ENCODE measurements at regions not wholly inside any gene's neighbourhood (a gene's known extent, or its start where the extent isn't known, plus 50 kb on each side); places are given as distances from the start of the nearest gene placed in this dataset.

DNA sequence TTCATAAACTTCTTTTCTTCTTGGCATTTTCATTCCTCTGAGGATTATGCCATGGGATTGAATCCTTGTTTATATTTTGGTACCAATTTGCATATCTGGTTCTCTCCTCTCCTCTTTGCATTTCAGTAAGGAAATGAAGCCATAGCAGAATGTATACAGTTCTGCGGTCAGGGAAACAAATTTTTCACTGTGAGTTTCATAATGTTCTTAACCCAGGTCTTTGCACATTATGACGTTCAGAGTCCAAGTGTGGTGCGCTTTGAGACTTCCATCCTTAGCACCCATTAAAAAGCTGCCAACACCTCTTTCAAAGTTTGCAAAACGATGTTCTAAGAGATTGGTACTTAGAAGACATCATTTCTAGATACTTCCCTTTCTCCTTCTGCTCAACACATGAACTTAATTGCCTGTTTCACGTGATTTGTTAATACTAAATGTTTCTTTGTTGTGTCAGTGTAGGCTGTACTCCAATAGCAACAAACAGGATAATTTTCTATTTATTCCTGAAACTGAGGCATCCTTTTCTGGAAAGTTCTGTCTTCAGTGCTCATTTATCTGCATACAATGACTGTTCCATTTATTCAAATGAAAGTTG, 953.1 kb upstream of the NR2F2 start:
- no peak for DNase-seq (ENCODE audit: low spot score)

DNA sequence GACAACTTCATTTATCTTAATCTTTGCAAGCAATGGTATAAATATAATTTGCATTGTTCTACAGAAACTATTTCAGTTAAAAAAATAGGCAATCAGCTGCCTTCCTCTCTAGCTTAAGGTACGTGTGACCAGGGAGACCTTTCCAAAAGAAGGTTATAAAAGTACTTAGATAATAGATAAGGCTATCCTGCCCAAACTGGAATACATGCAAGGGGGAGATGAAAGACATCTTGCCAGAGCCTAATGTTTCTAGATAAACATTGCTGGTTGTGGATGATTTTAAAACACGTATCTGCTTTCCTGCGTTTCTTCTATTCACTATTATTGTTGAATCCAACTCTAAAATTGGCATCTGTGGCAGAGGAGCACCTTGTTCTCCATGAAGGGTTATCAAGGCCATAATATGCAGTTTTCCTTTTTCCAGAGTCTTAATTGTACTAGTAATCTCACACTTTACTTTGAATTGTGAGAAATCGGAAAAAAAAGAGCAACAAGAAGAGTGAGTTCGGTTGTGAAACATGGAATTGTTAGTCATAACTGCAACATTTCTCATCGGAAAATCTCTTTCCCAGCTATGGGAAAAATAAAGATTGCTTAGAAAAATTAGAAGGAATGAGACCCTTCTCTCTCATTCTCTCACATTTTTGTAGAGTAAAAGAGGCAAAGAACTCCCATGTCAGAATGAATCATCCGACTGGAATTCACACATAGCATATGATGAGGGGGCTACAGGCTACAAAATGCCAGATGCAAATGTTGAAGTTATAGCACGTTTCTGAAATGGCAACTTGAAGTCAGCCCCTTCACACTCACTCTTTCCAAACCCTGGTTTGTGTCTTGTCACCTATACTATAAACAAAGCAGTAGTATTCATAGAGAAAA, 936.1 kb upstream of the NR2F2 start:
- no peak for DNase-seq (ENCODE audit: low spot score)

DNA sequence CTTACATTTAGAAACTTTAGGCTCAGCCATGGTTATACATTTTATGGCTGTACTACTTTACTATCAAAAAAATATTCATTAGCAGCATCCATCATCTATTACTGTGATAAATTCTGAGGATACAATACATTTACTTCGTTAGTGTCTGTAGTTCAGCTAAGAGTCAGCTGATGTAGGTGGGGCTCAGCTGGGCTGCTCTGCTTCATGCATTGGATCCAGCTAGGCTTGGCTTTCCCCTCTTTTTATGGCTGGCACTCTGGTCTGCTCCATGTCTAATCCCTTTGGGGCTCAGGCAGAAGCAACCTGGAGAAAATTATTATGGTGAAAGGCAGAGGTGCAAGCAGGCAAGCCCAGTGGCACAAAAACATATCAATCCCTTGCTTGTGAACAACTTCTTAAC, 930.1 kb upstream of the NR2F2 start:
- no peak for DNase-seq (ENCODE audit: low spot score)

DNA sequence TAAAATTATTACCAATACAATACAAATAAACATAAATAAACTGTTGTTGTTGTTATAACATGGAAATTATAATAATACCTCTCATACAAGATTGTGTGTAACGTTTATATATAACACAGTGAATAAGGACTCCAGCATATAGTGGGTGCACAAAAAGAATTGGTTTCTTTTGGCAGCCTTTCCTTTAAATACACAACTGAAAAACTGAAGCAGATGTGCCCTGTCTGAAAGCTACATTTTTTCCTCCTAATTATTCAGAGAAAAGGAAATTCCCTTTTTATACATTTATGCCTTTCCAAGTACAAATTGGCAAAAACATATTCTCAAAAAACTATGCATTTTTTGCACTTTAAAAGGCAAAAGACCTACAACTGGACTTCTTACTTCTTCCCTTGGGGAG, 928.9 kb upstream of the NR2F2 start:
- DNase-seq (ENCODE audit: low spot score), result no peak

DNA sequence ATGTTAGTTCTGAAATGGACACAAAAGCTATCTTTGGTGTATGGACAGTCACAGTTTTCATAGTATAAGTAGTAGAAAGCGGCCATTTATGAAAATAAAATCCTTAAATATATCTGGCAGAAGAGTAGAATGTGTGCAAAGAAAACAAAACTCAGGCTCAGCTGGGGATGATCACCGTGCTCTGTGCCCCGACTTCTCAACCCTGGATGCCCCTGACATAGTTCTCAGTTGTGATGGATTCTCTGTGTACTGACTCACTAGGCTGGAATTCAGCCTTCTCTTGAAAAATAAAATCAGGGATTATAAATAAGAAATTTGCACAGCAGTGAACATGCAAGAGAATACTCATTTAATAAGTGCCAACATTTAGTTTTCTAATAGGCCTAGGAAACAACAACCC, 925.1 kb upstream of the NR2F2 start:
- no peak for DNase-seq (ENCODE audit: low spot score)

DNA sequence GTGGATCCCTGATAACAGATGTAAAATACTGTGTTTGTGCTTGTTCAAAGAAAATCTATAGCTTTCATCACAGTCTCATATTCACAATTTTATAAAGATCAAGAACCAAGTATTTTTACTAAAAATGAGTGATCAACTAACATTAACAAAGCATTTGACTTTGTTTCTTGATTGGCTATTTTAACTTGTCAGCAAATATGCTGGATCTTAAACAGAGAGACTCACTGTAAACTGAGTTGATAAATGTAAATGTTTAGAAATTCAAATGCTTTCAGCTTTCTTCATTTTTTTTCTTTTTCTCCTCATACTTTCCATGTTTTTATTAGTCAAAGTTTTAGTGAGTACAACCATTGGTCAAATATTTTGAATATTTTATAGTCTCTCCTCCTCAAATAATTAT, 923.0 kb upstream of the NR2F2 start:
- DNase-seq (ENCODE audit: low spot score), result no peak

DNA sequence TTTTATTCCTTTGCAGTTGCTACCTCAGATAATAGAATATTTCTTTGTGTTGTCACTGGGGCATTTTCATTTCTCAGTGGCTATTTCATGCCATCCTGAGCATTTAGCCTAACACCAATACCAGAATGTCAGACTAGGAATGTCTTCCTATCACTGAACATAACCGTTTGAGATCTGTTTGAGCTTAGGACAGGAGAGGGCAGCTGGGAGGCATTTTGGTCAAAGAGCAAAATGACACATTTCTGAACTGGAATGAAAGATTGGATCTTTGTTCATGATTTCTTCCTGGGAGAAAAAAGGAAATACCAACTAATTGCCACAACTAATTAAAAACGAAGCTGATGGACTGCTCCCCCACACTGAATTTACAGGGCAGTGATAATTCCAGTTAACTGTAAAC, 921.3 kb upstream of the NR2F2 start:
- no peak for DNase-seq (ENCODE audit: low spot score)

DNA sequence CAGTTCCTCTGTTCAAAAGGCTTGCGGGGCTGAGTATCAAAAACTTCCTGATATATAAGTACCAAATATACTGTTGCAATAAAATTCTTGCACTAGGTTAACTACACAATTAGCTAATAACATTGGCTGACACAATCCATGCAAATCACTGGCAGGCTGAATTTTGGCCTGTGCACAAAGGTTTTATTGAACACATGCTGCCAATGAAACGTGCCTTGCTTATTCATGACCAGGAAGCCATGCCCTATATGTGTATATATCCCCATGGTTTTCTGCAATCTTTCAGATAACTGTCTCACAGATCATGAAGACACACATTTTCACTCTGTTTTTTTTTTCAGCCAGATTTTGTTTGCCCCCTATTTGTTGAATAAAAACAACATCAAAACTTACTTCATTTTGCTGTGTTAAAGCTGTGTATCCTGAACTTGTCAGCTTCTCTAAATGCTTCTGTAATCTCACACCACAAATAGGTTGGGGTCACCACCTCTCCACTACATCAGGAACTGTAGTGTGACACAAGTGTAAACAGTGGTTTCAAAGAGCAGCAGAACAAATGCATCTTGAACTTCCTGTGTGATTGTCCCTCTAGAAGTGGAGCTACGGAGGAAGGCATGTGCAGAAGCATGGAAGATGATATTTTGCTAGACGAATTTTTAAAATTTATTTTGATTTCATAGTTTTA, 920.7 kb upstream of the NR2F2 start:
- DNase-seq (ENCODE audit: low spot score), result no peak

DNA sequence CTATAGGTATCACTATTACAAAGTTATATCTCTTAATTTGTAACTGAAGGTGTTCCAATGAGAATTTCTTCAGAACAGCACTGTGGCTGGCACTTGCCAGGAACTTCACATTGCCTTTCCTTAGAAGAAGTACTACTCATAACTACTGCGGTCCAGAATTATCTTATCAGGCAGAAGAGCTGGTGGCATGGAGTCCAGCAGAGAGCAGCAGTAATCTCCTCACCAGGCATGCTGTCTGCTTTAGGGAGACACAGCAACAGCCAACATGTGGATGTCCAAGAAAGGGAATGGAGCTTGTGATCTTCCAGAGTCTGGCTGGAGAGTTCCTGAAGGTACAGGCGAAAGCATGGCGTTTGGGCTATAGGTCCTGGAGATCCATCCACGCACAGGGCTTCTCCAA, 919.7 kb upstream of the NR2F2 start:
- DNase-seq (ENCODE audit: low spot score), result no peak

DNA sequence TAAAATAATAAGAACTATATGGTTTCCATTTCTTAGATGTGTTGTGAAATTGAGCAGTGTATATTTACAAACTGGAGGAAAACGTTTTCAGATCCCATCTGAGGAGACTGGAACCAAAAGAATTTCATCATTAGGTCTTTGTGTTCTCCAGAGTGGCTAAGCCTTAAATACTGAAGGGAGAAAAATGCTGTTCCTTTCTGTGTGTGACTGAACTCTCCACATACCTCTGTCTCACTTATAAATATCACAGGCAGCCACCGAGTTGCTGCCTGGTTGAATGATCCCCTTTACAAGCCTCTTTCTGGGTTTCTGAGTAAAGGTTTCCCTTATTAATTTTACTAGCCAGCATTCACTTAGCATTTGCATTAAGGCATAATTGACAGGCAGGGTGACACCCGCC, 913.9 kb upstream of the NR2F2 start:
- DNase-seq (ENCODE audit: low spot score), result no peak

DNA sequence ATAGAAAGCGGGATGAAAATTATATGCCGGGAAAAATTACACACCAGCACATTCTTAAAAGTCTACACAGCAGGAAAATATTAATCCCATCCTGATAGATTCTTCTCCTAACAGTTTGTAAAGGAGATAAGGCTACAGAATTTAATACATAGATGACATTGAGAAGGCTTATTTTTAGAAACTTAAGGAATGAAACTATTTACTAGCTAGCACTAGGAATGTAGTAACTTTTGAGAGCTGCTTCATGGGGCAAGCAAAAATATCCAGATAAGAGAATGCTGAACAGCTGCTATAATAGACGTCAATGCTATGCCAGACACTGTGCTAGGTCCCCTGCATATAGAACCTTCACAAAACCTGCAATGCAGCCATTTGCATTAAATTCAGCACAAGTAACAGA, 912.7 kb upstream of the NR2F2 start:
- no peak for DNase-seq (ENCODE audit: low spot score)

DNA sequence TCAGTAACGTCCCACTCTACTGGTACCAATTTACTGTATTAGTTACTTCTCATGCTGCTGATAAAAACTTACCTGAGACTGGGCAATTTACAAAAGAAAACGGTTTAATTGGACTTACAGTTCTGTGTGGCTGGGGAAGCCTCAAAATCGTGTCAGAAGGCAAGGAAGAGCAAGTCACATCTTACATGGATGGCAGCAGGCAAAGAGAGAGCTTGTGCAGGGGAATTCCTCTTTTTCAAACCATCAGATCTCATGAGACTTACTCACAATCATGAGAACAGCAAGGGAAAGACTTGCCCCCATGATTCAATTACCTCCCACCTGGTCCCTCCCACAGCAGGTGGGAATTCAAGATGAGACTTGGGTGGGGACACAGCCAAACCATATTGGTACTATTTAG, 908.2 kb upstream of the NR2F2 start:
- DNase-seq (ENCODE audit: low spot score), result no peak

DNA sequence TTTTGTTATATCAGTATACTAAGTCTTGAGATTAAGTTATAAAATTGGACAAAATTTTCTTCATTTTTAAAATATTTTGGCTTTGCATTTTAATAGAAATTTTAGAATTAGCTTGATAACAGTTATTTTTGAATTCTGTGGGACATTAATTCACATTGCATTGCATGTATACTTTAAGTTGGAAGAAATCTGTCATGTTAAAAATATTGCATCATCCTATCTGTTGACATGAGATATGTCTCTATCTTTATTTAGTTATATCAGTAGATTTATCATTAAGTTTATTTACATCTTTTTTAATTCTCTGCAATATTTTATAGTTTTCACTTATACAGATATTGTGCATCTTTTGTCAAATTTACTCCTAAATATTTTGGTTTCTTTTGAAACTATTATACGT, 904.6 kb upstream of the NR2F2 start:
- DNase-seq (ENCODE audit: low spot score), result no peak

DNA sequence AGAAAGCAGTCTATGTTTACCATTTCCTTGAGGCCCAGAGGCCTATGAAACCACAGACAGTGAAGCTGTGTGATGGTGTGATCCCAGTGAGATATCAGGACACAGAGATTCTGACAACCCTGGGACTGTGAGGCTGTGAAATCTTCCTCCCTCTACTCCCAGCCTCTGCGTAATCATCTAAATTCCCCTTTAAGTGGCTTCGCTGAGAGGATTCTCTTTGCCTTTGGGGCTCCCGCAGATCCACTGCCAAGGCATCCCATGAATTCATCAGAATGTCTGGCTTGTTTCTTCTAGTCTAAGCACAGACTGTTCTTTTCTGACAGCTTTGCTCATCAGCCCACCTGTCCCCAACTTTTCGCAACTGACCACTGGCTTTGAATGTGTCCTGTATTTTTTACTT, 901.2 kb upstream of the NR2F2 start:
- DNase-seq (ENCODE audit: low spot score), result no peak

DNA sequence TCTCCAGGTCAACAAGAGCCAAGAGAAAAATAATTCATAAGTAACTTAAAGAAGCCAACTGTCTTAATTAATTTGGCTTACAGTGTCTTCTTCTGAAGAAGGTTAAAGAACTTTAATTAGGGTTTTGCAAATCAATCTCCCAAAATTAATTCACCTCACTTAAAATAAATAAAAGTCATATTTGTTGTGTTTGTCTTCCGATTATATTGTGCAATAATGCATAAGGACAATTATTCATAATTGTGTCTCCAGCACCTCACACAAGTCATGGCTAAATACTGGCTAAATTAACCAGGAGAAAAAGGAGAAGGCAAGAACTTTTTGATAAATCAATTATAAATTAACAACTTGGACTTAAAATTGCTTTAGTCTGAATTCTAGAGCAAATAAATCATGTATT, 899.0 kb upstream of the NR2F2 start:
- no peak for DNase-seq (ENCODE audit: low spot score)

DNA sequence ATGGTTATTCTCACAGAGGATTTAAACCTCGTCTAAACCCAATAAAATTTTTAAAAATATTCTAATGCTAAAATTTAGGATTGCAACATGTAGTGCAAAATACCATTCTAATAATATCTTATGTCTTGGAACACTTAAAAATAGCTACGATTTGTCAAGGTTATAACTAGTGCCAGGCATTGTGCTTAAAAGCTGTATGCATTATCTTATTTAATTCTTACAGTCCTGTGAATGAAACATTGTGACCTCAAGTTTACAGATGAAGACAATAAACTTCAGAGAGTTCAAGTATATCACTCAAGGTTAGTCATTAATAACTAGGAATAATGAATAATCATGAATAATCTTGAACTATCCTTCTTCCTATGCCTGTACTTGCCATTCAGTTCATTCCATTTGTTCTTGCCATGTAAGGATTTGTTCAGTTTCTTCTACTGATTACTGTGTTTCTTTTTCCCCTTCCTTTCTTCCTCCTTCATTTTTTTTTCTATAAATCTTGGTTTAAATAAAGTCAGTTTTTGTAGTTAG, 897.6 kb upstream of the NR2F2 start:
- DNase-seq (ENCODE audit: low spot score), result no peak

DNA sequence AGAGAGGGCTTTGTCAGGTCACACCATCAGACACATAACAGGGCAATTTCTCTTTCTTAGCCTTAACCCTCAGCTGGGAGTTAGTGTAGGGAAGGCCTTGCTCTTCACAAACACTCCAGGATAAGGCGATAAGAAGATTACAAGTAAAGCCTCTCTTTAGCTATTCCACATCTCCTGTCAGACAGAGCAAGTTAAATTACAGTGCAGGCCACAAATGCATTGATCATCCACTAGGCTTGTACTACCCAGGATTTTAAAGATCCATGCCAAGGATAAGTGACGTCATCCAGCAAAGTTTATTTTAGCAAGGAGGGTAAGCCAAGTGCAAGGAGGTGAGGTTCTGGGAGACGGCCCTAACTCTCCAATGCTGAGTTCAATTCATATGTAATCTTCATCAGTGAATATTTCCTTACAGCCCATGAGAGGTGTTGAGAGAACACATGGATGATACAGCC, 890.6 kb upstream of the NR2F2 start:
- no peak for DNase-seq (ENCODE audit: low spot score)

DNA sequence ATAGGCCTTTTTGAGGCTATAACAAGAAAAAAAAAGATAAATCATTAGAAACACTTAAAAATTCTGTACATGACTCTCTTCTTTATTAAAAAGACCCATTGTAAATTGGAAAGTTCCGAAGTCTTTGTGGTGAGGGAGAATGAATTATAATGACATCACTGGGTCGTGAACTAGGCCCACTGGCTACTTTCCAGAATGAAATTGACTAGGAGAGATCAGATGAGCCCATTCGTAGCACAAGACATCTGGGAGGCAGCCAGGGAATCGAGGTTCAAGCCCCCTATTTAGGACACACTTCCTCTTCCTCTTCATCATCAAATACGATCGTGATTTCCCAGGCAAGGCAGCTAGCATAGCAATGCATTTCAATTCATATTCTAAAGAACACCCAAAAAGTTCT, 889.8 kb upstream of the NR2F2 start:
- no peak for DNase-seq (ENCODE audit: low spot score)

DNA sequence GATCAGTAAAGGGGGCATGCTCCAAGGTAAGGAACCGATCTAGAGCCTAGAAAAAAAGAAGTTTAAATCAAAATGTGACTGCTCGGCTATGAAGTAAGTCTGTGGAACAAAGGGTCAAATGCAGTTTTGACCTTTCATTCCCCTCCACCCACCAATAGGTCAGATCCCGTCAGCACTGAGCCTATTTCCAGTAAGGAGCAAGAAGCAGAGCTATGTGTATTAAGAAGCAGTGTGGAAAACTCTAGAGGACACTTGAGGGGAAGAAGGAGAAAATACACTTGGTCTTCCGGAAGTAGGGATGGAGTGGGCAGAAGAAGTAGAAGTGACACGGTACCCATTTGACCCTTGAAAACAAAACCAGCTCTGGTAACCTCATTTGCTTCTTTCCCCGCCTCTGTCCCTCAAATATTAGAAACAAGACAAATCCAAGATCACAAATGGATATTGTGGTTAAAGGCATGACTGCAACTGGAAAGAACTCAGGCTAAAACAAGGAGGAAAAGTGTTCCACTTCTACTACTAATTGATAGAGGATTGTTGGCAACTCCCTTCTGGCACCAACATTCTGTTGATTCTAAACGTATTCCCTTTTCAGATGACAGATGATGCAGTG, 888.3 kb upstream of the NR2F2 start:
- no peak for DNase-seq (ENCODE audit: low spot score)

DNA sequence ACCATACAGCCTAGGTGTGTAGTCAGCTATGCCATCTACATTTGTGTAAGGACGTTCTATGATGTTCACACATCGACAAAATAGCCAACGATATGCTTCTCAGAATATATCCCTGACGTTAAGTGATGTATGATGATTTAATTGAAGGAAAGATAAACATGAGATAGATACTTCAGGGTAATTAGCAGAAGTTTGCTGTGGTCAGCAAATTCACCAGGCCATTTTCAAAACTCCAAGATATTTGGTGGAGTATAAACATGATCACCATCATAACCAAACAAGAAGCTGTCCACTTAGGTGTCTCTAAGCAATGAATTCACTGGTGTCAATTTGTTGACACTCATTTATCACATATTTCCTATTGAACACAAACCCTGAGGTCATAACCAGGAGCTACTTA, 885.6 kb upstream of the NR2F2 start:
- no peak for DNase-seq (ENCODE audit: low spot score)

DNA sequence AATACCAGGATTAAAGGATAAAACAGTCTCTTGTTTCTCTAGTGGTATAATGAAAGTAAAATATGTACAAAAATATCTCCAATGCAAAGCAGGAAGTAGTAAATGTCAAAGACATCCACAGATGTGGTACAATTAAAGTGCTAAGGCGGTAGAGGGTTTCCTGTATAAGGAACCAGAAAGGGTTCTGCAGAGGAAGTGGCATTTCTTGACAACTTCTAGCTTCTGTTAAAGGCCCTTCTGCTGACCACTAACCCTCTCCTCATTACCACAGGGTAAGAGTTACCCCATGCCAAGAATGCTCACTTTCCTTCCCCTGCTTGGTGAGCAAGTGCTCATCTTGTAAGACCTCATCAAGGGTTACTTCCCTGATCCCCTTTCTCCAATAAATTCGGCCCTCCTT, 883.6 kb upstream of the NR2F2 start:
- no peak for DNase-seq (ENCODE audit: low spot score)

DNA sequence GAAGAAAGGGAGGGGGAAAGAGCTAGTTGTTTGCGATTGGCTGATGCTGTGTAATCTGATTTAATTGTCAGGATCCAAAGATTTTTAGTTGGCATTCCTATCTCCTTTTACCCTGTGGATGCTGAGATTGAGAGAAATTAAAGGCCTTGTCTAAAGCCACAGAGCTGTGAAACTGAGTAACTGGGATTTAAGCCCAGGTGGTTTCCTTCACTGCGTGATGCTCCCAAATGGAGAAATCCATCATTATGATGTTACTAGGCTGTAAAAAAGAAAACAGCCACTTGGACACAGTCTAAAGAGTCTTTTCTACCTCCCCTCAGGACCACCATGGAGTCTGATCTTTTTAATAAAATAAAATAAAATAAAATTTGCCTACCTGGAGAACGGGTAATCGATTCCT, 883.0 kb upstream of the NR2F2 start:
- DNase-seq (ENCODE audit: low spot score), result no peak

Data from germinal center (tissue), 1 donor.